Left lobe of liver (tissue), 2 donors: ENCODE measurements at regions not wholly inside any gene's neighbourhood (a gene's known extent, or its start where the extent isn't known, plus 50 kb on each side); places are given as distances from the start of the nearest gene placed in this dataset.
A peak's percentile ranks its signal among the peaks of the same experiment; 100 is the strongest.
"Not testable (repeated sequence)": the region's sequence is repeated elsewhere in the genome, so short reads cannot be mapped to it uniquely, and the experiment has no call there.

Experiments used
- ATAC-seq: fragments of 200-7000 bp; cut with Tn5 transposase; one replicate; pipeline ENCODE4 v1.9.1; 2020; ENCODE audit warnings: mild to moderate bottlenecking, moderate library complexity
- DNase-seq: peaks from one replicate; pipeline ENCODE4 v3.0.0-alpha.2; 2020; ENCODE audit warnings: low spot score
- donor health status: DM: no; HTN: no; CAD: no; lungs with moderate emphysema.
- donor health status: DM: no; HTN: yes; CAD: no.

DNA sequence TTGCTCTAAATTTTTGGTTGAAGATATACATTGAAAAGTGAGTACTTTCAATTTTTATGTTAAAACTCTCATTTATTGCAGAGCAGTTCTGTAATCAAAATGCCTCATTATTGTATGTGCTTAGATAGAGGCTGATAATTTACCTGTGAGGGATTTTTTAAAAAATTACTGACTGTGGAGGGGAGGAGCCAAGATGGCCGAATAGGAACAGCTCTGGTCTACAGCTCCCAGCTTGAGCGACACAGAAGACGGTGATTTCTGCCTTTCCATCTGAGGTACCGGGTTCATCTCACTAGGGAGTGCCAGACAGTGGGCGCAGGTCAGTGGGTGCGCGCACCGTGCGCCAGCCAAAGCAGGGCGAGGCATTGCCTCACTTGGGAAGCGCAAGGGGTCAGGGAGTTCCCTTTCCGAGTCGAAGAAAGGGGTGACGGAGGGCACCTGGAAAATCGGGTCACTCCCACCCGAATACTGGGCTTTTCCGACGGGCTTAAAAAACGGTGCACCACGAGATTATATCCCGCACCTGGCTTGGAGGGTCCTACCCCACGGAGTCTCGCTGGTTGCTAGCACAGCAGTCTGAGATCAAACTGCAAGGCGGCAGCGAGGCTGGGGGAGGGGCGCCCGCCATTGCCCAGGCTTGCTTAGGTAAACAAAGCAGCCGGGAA lies 89.4 kb downstream of the DDX11 start:
- DNase-seq, ATAC-seq: not testable (repeated sequence)

DNA sequence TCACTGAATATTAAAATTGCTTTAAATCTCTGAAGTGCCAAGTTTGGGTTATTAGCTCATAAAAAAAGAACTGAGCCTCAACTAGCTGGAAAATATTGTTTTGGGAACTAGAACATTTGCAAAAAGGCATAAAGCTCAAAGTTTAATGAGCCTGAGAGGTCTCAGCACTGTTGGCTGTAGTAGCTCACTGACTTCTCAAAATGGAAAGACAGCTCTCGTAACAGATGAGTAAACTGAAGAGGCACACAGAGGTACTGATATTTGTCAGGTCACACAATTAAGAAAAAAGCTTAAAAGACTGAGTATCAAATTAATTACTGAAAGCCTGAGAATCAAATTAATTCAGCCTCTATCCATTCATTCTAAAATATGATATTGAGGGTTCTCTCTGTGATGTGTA lies 100.6 kb downstream of the DDX11 start:
- not testable (repeated sequence) for ATAC-seq, DNase-seq

DNA sequence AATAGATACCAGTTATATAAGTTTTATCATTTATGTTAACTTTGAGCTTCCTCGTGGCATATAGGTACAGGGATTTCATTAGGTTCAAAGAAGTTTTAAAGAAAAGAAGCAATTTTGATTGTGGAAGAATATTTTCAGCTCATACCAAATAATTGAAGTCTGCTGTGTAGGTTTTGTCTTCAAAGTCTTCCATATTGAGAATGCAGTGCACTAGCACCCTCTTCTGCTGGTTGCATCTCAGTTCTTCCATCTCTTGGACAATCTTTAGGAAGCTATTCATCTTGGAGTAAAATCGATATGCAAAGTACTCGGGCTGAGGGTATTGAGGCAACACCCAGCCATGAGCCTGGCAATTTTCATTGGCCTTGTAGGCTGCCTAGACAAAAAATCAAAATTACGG lies 103.9 kb downstream of the DDX11 start:
- ATAC-seq, result peak; percentile 45

DNA sequence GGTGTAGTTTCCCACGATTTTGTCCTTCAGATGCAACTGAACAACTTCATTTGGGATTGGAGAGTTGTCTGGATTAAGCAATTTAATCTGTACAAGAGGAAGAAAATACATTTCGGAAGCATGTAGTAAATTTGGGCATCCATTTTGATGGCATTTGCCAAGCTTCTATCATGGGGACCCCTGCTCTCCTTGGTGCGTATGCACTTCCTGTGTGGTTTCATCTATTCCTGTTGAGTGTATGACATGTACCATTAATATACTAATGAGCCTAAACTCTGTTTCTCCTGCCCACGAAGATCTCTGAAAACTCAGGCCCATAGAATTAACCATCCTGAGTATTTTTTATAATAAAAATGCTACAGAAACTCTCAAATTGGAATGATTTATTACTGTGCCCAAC lies 105.2 kb downstream of the DDX11 start:
- not testable (repeated sequence) for DNase-seq, ATAC-seq

More for the DNA sequence above, 103.9 kb downstream of the DDX11 start:
- not testable (repeated sequence) for DNase-seq

DNA sequence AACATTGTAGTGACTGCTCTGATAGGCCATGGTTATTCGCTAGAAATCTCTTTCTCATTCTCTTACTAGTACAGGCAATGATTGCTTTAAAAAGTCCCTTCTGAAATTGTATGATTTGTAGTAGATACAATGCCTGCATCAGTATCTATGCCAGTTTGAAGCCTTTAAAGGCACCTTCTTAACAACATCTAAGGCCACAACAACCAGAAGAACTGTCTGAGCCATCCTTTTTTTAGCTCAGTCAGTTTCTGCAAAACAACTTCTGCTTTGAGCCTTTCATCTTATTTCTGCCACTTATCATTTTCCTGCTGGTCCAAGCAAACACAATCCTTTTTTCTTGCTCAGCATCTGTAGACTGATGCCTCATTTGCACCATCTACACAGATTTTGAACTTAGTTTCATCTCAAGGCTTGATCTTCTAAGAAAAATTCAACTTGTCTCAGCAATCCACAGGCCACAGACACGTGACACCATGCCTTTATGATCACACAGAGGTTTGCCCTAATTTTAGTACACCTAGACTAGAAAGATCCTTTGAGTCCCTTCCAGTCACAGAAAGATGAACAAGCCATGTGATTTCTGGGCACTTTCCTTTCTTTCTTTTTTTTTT lies 106.1 kb downstream of the DDX11 start:
- ATAC-seq, DNase-seq: not testable (repeated sequence)

DNA sequence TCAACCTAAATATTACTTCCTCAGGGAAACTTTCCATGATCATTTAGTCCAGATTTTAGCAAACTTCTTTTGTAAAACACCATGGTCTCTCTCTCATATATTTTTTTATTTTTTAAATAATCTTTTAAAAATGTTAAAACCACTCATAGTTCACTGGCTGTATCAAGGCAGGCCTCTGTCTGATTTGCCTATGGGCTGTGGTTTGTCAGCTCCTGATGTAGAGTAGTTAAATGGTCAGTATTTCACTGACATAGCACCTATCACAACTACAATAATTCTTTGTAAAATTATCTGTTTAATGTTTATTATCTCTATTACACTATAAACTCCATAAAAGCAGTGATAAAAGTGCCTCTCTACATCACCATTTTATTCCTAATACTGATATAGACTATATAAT lies 108.9 kb downstream of the DDX11 start:
- ATAC-seq, DNase-seq: not testable (repeated sequence)

DNA sequence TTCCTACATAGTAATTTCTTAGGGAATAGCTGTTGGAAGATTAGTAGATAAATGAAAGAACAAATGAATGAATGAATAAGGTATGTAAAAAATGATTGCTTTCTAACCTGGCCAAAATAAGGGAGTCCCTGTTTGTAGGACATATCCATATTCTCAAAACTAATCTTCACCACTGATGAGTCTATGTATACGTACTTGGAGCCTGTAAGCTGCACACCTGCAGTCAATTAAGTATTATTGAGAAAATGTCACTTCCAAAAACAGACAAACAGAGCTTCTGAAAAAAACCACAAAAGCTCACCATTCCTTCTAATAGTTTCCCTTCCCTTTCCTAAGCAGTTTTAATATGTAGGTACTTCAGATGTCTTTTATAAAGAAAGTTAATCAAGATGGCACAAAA lies 109.4 kb downstream of the DDX11 start:
- not testable (repeated sequence) for ATAC-seq

DNA sequence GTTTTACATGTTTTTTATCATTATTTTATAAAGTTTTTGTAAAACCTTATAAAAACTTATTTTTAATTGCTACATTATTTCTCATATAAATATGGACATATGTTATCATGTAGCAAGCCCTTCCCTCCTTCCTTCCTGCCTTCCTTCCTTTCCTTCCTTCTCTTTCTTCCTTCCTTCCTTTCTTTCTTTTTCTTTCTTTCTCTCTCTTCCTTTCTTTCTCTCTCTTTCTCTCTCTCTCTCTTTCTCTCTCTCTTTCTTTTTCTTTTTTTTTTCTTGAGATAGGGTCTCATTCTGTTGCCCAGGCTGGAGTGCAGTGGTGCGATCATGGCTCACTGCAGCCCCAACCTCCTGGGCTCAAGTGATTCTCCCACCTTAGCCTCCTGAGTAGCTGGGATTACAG lies 110.2 kb downstream of the DDX11 start:
- ATAC-seq, DNase-seq: not testable (repeated sequence)

More for the DNA sequence above, 109.4 kb downstream of the DDX11 start:
- DNase-seq, result not testable (repeated sequence)

DNA sequence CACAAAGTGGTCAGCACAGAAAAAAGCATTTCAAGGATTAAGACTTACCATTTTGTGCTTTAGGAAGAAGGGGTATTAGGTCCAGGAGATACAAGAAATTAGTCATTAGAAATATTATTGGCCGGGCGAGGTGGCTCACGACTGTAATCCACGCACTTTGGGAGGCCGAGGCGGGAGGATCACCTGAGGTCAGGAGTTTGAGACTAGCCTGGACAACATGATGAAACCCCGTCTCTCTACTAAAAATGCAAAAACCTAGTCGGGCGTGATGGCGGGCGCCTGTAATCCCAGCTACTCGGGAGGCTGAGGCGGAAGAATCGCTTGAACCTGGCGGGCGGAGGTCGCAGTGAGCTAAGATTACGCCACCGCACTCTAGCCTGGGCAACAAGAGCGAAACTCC lies 111.0 kb downstream of the DDX11 start:
- not testable (repeated sequence) for DNase-seq, ATAC-seq

DNA sequence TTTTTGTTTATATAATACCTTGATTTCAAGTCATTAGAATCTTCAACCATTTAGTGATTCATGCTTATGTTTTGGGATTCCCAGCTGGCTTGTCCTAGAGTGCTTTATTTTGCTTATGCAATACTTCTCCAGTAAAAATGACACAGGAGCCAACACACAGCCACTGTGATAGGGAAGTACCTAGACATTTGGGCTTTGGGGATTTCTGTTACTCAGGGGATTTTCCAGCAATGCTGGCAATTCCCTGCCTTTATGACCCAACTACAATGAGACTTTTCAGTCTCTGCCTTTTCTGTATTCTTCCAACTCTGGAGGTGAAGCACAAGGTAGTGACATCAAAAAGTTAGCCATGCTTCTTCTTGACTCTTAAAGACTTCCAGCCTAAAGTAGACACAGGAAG lies 119.0 kb downstream of the DDX11 start:
- not testable (repeated sequence) for ATAC-seq

DNA sequence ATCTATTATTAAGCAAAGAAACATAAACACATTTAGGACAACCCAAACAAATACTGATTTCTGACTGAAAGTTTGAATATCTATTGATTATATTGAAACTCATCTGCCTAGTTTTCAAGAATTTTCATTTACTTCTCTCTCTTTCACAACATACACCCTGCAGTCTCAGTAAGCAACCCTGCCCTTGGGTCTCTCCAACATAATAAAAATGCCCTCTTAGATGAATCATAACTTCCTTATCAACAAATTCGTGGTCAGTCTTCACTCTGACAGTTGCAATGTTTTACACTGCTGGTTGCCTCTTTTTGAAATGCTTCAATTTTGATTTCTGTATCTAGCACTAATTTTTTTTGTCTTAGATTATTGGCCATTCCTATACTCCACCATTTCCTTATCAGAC lies 122.0 kb downstream of the DDX11 start:
- not testable (repeated sequence) for ATAC-seq, DNase-seq

More for the DNA sequence above, 119.0 kb downstream of the DDX11 start:
- not testable (repeated sequence) for DNase-seq

DNA sequence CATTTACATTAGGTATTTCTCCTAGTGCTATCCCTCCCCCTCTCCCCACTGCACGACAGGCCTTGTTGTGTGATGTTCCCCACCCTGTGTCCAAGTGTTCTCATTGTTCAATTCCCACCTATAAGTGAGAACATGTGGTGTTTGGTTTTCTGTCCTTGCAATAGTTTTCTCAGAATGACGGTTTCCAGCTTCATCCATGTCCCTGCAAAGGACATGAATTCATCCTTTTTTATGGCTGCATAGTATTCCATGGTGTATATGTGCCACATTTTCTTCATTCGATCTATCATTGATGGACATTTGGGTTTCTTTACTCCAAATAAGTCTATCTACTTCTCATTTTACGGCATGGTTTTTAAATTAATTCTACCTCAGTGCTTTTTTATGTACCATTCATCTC lies 125.8 kb downstream of the DDX11 start:
- ATAC-seq, result not testable (repeated sequence)

DNA sequence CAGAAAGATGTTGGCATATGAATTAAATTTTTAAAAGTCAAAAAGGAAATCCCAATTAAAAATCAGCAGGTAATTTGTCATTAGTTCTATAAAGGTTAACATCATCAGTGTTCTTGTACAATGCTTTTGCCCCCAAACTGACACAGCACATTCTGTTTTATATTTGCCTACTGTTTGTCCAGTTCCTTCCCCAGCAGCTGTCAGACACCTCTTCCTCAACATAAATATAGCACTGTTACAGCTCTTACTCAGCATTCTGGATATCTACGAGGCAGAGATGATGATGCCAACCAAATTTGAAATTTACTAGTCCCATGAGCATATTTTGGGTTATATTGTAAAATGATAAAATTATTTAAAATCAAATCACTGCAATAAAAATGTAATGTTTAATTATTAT lies 124.6 kb downstream of the SINHCAF start:
- DNase-seq (no peak), ATAC-seq (no peak)

More for the DNA sequence above, 125.8 kb downstream of the DDX11 start:
- DNase-seq, result not testable (repeated sequence)

DNA sequence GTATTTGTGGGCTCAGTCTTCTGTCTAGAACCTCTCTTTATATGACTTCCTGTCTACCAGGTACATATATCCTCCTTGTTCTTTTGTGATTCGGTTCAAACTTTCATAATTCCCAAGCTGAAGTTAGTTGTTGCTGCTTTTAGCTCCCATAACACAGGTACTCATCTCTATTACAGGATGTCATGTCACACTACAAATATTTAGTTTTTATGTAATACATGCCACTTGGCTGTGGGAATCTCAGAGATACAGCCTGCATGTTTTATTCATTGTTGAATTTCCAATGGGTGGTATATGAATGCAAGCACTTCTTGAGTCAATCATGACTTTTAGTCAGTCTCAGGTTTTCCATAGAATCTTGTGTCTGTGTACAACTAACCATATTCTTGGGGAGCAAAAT lies 122.7 kb downstream of the SINHCAF start:
- no peak for DNase-seq
- ATAC-seq, result no peak

DNA sequence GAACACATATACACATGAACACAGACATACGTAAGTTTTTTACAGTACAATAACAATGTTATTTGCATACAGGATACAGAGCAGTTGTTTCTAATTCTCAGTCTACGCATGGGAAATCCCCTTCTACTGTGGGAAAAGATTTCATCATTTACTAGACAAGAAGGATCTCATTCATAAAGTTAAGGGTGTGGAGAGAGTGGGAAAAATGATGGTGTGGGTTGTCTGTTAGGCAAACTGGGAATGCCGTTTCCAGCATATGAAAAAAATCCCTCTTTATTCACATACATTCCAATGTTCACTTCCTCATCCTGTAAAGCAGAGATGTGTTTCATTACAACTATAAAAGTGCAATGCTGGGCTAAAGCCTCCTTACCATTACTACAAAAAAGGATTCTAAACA lies 120.9 kb downstream of the SINHCAF start:
- no peak for ATAC-seq

DNA sequence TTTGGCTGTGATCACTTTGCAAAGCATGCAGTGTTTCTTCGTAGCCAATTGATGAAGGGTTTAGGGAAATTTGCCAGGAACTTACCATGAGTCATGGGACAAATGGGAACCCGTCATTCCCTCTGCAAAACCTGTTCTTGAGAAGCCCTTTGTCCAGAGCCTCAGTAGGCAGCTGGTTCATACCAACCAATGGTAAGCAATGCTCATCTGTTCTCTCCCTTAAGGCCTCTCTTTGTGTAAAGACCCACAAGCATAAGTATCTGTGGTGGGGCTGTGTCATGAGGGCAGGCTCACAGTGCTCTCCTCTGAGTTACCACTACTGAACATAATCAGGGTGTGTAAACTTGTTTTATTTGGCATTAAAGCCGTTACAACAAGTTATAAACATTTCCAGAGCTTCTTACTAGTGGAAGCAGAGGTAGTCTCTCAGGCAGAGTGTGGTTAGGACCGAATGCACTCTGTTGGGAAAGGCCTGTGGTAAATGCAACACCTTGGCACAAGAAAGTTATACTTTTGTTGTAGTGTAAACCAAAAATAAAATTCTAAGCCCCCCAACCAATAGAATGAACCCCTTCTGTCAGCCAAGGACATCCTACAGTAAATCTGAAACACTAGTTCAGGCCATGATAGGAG lies 119.8 kb downstream of the SINHCAF start:
- no peak for DNase-seq
- no peak for ATAC-seq

More for the DNA sequence above, 120.9 kb downstream of the SINHCAF start:
- DNase-seq, result no peak

DNA sequence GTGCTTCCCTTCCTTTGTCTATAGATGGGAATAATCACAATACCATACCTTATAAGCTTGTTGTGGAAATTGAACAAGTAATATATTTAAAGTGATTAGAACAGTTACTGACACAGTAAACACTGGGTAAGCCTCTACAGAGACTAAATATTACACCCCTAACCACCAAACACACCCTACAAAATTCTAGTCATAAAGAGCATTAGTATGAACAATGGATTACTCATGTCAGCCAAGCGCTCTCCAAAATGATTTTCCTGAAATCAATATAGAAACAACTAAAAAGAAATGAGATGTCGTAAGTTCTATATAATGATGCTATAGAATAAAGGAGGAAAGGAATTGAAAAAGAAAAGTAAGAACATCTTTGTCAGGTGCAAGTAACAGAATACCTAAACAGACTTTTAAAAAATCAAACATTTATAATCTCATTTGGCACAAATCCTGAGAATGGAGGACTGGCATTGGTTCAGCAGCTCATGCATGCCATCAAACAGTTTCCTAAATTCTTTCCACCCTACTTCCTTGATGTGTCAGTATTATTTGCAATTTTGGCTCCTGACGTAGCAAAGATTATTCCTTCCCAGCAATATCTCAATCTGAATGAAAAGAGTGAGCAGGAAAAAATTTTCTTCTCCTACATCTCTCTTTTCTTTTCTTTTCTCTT lies 118.0 kb downstream of the SINHCAF start:
- DNase-seq, result no peak
- no peak for ATAC-seq

DNA sequence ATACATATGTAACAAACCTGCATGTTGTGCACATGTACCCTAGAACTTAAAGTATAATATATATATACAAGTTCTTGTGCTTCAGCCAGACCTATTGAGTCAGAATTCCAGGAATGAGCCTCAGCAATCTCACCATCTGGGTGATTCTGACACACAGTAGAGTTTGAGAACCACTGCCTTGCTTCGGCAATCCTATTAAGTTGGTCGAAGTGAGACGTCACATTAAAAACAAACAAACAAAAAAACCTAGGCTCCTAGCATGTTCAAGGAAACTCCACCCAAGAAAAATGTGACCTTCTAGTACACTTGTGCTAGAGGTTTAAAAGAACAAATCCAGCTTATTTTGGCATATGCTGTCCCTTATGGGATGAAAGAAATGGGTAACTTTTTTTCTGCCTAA lies 115.8 kb downstream of the SINHCAF start:
- no peak for DNase-seq
- ATAC-seq, result no peak

DNA sequence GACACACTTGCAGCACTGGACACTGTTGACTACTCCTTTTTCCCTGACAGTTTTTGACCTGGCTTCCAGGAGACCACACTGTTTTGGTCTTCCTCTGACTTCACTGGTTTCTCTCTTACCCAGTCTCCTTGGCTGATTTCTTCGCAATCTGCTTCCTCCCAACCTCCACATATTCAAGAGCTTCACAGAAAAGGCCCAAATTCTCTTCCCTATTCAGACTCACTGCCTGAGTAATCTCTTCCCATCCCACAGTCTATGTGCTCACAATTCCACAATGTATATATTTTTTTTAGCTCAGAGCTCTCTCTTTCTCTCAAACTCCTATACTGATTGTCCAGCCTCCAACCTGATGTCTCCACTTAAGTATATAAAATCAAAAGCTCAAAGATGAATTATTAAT lies 115.4 kb downstream of the SINHCAF start:
- DNase-seq (no peak), ATAC-seq (no peak)

DNA sequence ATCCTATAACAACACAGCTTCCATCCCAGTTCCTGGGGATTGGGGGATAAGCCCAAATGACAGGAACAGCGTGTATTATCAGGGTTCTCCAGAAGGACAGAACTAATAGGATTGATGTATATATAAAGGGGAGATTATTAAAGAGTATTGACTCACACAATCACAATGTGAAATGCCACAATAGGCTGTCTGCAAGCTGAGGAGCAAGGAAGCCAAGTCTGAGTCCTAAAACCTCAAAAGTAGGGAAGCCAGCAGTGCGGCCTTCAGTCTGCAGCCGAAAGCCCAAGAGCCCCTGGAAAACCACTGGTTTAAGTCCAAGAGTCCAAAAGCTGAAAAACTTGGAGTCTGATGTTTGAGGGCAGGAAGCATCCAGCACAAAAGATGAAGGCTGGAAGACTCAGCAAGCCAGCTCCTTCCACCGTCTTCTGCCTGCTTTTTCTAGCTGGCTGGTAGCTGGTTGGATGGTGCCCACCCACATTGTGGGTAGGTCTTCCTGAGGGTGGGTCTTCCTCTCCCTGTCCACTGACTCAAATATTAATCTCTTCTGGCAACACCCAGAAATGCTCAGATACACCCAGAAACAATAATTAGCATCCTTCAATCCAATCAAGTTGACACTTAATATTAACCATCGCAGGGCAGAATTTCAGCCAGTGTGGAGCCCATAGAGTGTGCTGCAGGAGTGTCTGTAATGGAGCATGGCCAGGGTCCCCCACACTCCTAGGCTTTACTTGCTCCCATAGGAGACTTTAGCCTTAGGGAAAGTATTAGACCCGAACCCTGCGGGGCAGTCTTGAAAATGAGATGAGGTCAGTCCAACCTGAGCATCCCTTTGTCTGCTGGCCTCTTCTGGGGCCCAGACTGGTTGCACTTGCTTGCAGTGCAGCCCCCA lies 111.1 kb downstream of the SINHCAF start:
- ATAC-seq, result no peak
- DNase-seq, result no peak
